IMR-90 (cell line): ENCODE measurements at regions not wholly inside any gene's neighbourhood (a gene's known extent, or its start where the extent isn't known, plus 50 kb on each side); places are given as distances from the start of the nearest gene placed in this dataset.

ENCODE experiments used
- BHLHE40 ChIP-seq: fragments of 150-350 bp; IDR thresholded peaks from 2 replicates; pipeline ENCODE4 v1.6.1; 2016; ENCODE audit warnings: mild to moderate bottlenecking, low read depth, low read length
- CEBPB ChIP-seq: IDR thresholded peaks from 2 replicates; pipeline ENCODE4 v1.6.1; 2012; ENCODE audit warnings: low read depth, low read length, improper control_type of control experiment
- CHD1 ChIP-seq: IDR thresholded peaks from 2 replicates; pipeline ENCODE4 v1.6.1; 2012; ENCODE audit warnings: low read depth, low read length, improper control_type of control experiment
- FOS ChIP-seq: fragments of 150-350 bp; IDR thresholded peaks from 2 replicates; pipeline ENCODE4 v1.6.1; 2016; ENCODE audit warnings: low read depth, low read length
- MAFK ChIP-seq: IDR thresholded peaks from 2 replicates; pipeline ENCODE4 v1.6.1; 2012; ENCODE audit warnings: low read depth, low read length, improper control_type of control experiment
- MAZ ChIP-seq: IDR thresholded peaks from 2 replicates; pipeline ENCODE4 v1.6.1; 2012; ENCODE audit warnings: low read depth, mild to moderate bottlenecking, low read length, improper control_type of control experiment, moderate library complexity, borderline replicate concordance
- MXI1 ChIP-seq: IDR thresholded peaks from 2 replicates; pipeline ENCODE4 v1.6.1; 2012; ENCODE audit warnings: low read depth, mild to moderate bottlenecking, low read length, moderate library complexity, borderline replicate concordance
- NFE2L2 ChIP-seq: fragments of 150-350 bp; IDR thresholded peaks from 2 replicates; pipeline ENCODE4 v1.6.1; 2016; ENCODE audit warnings: low read depth, mild to moderate bottlenecking, low read length
- POLR2A ChIP-seq: IDR thresholded peaks from 2 replicates; pipeline ENCODE4 v1.6.1; 2012; ENCODE audit warnings: mild to moderate bottlenecking, low read depth, low read length
- RCOR1 ChIP-seq: IDR thresholded peaks from 2 replicates; pipeline ENCODE4 v1.6.1; 2012; ENCODE audit warnings: mild to moderate bottlenecking, low read length, improper control_type of control experiment; ENCODE audit not compliant: insufficient replicate concordance
- RFX5 ChIP-seq: IDR thresholded peaks from 2 replicates; pipeline ENCODE4 v1.8.0; 2012; ENCODE audit warnings: low read depth, mild to moderate bottlenecking, low read length, moderate library complexity
- SMC3 ChIP-seq: fragments of 150-350 bp; IDR thresholded peaks from 2 replicates; pipeline ENCODE4 v1.6.1; 2016; ENCODE audit warnings: low read depth, mild to moderate bottlenecking, antibody characterized with exemption, low read length, moderate library complexity
- TF ChIP-seq, protein P1 (sequence below): conservative IDR thresholded peaks from 2 replicates; pipeline ENCODE4 v1.5.1; 2012; ENCODE audit warnings: mild to moderate bottlenecking, low read depth, low read length, improper control_type of control experiment
- TF ChIP-seq, protein P2 (sequence below): fragments of 150-350 bp; IDR thresholded peaks from 2 replicates; pipeline ENCODE4 v1.6.1; 2017; ENCODE audit warnings: mild to moderate bottlenecking, antibody characterized with exemption, low read length, low read depth

DNA sequence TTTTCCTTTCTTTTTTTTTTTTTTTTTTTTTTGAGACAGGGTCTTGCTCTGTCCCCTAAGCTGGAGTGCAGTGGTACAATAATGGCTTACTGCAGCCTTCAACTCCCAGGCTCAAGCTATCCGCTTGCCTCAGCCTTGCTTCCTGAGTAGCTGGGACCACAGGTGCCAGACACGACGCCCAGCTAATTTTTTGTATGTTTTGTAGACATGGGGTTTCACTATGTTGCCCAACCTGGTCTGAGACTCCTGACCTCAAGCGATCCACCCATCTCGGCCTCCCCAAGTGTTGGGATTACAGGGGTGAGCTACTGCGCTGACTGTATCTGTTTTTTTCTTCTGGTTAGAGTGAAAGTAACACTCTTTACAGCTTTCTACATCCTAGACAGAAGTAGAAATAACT lies 167.9 kb upstream of the FOXN2 start:
- TF ChIP-seq SMC3 (no peak), FOS (no peak), POLR2A (no peak), MAZ (no peak), CEBPB (no peak), RCOR1 (no peak), MAFK (no peak), MXI1 (no peak), NFE2L2 (no peak), BHLHE40 (no peak), RFX5 (no peak), CHD1 (no peak)
- TF ChIP-seq, protein P1, sequence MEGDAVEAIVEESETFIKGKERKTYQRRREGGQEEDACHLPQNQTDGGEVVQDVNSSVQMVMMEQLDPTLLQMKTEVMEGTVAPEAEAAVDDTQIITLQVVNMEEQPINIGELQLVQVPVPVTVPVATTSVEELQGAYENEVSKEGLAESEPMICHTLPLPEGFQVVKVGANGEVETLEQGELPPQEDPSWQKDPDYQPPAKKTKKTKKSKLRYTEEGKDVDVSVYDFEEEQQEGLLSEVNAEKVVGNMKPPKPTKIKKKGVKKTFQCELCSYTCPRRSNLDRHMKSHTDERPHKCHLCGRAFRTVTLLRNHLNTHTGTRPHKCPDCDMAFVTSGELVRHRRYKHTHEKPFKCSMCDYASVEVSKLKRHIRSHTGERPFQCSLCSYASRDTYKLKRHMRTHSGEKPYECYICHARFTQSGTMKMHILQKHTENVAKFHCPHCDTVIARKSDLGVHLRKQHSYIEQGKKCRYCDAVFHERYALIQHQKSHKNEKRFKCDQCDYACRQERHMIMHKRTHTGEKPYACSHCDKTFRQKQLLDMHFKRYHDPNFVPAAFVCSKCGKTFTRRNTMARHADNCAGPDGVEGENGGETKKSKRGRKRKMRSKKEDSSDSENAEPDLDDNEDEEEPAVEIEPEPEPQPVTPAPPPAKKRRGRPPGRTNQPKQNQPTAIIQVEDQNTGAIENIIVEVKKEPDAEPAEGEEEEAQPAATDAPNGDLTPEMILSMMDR = no peak
- TF ChIP-seq, protein P2, sequence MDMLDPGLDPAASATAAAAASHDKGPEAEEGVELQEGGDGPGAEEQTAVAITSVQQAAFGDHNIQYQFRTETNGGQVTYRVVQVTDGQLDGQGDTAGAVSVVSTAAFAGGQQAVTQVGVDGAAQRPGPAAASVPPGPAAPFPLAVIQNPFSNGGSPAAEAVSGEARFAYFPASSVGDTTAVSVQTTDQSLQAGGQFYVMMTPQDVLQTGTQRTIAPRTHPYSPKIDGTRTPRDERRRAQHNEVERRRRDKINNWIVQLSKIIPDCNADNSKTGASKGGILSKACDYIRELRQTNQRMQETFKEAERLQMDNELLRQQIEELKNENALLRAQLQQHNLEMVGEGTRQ = no peak
